Neural cell (in vitro differentiated cells): ENCODE measurements at regions not wholly inside any gene's neighbourhood (a gene's known extent, or its start where the extent isn't known, plus 50 kb on each side); places are given as distances from the start of the nearest gene placed in this dataset.

ENCODE experiments used
- EP300 ChIP-seq: fragments of 450-650 bp; conservative IDR thresholded peaks from 2 replicates; pipeline ENCODE4 v1.6.1; 2014; ENCODE audit warnings: antibody characterized with exemption, mild to moderate bottlenecking, moderate library complexity; ENCODE audit not compliant: poor library complexity, severe bottlenecking
- EZH2 ChIP-seq: fragments of 200-600, 300-800 bp; shearing (Covaris generic), sonication (generic); IDR thresholded peaks from 2 replicates; pipeline ENCODE4 v1.6.1; 2014; ENCODE audit warnings: antibody characterized with exemption, low read length, borderline replicate concordance, mild to moderate bottlenecking; ENCODE audit not compliant: insufficient read depth, poor library complexity, severe bottlenecking
- POLR2AphosphoS5 ChIP-seq: IDR thresholded peaks from 2 replicates; pipeline ENCODE4 v1.6.1; 2012
- SMC3 ChIP-seq: fragments of 450-650 bp; conservative IDR thresholded peaks from 2 replicates; pipeline ENCODE4 v1.6.1; 2014; ENCODE audit warnings: antibody characterized with exemption, mild to moderate bottlenecking, moderate library complexity; ENCODE audit not compliant: poor library complexity
- TAF1 ChIP-seq: IDR thresholded peaks from 2 replicates; pipeline ENCODE4 v1.6.1; 2012; ENCODE audit warnings: low read depth
- TF ChIP-seq, protein P1 (sequence below): fragments of 450-650 bp; IDR thresholded peaks from 2 replicates; pipeline ENCODE4 v1.5.1; 2014; ENCODE audit warnings: antibody characterized with exemption, mild to moderate bottlenecking, moderate library complexity; ENCODE audit not compliant: poor library complexity, severe bottlenecking
- TF ChIP-seq, protein P2 (sequence below): IDR thresholded peaks from 2 replicates; pipeline ENCODE4 v1.6.1; 2012; ENCODE audit warnings: borderline replicate concordance

DNA sequence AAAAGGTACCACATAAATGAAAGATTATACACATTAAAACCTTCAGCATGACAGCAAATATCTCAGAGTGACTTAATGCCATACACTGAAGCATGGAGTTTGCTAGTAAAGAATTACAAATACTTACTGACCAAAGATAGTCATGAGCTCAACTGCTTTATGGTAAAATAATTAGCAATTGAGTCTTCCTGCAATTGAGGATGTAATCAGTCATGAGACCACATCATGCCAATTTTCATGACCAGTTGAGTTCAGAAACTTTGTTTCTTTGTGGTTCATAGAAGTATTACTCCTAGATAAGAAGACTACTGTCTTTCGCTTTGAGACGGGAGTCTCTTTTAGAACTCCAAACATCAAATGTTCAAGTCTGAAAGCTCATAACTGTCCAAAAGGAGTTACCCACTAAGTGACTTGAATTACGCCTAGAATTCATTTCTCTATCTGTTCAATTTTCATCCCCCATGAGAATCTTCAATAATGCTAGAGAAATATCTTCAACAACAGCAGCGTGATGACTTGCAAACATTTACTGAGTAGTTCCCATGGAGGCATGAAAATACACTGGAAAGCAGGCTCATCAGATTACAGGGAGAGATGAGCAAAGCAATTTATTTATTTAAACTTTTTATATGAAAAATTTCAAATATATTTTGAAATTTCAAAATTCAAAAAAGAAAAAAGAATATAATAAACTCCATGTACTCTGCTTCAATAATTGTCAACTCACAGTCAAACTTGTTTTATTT, 120.0 kb downstream of the BTG1 start:
- TF ChIP-seq, protein P1, sequence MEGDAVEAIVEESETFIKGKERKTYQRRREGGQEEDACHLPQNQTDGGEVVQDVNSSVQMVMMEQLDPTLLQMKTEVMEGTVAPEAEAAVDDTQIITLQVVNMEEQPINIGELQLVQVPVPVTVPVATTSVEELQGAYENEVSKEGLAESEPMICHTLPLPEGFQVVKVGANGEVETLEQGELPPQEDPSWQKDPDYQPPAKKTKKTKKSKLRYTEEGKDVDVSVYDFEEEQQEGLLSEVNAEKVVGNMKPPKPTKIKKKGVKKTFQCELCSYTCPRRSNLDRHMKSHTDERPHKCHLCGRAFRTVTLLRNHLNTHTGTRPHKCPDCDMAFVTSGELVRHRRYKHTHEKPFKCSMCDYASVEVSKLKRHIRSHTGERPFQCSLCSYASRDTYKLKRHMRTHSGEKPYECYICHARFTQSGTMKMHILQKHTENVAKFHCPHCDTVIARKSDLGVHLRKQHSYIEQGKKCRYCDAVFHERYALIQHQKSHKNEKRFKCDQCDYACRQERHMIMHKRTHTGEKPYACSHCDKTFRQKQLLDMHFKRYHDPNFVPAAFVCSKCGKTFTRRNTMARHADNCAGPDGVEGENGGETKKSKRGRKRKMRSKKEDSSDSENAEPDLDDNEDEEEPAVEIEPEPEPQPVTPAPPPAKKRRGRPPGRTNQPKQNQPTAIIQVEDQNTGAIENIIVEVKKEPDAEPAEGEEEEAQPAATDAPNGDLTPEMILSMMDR, result no peak
- TF ChIP-seq POLR2AphosphoS5 (no peak), TAF1 (no peak), EZH2 (no peak), EP300 (no peak), SMC3 (no peak)
- TF ChIP-seq, protein P2, sequence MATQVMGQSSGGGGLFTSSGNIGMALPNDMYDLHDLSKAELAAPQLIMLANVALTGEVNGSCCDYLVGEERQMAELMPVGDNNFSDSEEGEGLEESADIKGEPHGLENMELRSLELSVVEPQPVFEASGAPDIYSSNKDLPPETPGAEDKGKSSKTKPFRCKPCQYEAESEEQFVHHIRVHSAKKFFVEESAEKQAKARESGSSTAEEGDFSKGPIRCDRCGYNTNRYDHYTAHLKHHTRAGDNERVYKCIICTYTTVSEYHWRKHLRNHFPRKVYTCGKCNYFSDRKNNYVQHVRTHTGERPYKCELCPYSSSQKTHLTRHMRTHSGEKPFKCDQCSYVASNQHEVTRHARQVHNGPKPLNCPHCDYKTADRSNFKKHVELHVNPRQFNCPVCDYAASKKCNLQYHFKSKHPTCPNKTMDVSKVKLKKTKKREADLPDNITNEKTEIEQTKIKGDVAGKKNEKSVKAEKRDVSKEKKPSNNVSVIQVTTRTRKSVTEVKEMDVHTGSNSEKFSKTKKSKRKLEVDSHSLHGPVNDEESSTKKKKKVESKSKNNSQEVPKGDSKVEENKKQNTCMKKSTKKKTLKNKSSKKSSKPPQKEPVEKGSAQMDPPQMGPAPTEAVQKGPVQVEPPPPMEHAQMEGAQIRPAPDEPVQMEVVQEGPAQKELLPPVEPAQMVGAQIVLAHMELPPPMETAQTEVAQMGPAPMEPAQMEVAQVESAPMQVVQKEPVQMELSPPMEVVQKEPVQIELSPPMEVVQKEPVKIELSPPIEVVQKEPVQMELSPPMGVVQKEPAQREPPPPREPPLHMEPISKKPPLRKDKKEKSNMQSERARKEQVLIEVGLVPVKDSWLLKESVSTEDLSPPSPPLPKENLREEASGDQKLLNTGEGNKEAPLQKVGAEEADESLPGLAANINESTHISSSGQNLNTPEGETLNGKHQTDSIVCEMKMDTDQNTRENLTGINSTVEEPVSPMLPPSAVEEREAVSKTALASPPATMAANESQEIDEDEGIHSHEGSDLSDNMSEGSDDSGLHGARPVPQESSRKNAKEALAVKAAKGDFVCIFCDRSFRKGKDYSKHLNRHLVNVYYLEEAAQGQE, result no peak
